GM21619 (cell line): ENCODE measurements at regions not wholly inside any gene's neighbourhood (a gene's known extent, or its start where the extent isn't known, plus 50 kb on each side); places are given as distances from the start of the nearest gene placed in this dataset.

Experiments
- ATAC-seq: cut with Tn5 transposase; IDR thresholded peaks from one replicate; pipeline ENCODE4 v1.9.1; 2021; ENCODE audit not compliant: unreplicated experiment

DNA sequence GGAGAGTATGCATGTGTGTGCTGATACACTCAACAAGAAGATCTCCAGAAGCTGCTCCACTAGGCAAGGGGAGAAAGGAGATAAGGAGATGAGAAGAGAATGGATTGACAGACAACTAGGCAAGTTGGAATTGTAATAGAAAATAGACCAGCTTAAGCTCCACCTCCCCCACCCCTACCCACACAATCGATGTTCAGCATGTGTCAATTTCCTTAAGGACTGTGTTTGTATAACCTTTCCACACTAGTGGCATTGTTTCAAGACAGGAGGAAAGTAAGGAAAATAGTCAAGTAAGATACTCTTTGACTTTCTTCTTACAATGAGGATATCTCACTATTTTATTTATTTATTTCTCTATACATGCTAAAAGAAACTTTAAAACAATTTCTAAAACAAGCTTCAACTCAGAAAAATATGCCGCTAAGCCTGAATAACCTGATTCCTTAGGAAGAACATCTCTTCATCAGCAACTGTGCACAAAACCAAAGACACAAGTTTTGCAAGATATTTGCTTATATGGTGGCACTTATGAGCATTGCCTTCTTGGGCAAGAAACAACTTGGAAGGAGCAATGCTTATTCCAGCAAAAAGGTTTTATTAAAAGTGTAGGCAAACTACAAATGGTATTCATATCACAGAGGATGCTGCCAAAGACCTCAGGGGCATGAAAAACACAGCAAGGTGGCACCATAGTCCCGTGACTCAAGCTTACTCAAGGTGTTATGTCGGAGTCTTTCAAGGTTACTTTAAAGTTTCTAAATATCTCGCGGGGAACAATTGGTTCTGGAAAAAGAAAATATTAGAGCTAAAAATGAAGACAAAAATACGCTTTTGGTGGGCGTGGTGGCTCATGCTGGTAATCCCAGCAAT, 249.1 kb downstream of the COL12A1 start:
- no peak for ATAC-seq

GRCh38 chr6:74953708-74954107, 252.1 kb downstream of the COL12A1 start:
- ATAC-seq: no peak

DNA sequence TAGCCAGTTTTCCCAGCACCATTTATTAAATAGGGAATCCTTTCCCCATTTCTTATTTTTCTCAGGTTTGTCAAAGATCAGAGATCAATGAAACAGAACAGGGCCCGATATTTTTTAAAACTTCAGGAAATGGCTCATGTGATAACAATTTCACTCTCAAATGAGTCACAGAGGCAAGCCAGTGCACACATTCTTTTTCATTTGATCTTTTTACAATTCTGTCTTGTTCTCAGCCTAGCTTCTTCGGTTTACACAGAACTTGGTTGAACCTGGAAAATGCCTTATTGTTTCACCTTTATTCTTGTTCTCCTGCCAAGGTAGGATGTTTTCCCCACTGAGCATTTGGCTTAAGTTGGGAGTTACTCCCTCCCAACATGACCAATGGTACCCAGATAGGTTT, 258.9 kb downstream of the COL12A1 start:
- no peak for ATAC-seq

DNA sequence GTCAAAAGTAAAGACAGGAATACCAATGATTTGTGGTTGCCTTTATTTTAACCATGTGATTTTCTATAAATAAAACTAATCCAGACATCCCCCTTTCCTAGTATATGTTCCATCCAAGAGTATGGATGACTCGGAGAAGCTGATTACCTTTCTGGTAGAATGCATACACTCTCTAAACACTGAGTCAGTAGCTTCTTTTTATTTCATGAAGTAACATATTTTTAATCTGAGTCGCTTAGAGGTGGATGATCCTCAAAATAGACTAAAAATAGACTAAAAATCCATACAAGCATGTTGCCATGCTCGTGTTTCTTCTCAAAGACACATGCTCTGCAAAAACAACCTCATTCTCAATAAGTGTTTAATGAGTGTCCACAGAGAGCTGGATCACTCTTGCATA, 263.7 kb downstream of the COL12A1 start:
- no peak for ATAC-seq

DNA sequence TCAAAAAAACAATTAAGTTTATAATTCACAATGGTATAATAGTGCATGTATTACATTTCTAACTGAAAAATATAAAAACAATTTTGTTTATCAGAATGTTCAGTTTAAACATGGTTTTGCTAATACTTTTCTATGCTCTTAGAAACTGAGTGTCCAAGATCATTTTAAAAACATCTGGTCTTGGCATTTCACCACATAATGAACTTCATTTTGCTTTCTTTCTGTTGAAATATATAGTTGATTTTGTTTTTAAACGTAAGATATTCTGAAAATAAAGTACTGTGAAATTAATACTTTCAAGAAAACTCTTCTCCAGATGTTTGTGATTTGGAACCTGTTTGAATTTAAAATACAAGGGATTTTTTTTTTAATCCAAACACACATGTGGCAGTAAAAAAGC, 264.4 kb downstream of the COL12A1 start:
- ATAC-seq: no peak

DNA sequence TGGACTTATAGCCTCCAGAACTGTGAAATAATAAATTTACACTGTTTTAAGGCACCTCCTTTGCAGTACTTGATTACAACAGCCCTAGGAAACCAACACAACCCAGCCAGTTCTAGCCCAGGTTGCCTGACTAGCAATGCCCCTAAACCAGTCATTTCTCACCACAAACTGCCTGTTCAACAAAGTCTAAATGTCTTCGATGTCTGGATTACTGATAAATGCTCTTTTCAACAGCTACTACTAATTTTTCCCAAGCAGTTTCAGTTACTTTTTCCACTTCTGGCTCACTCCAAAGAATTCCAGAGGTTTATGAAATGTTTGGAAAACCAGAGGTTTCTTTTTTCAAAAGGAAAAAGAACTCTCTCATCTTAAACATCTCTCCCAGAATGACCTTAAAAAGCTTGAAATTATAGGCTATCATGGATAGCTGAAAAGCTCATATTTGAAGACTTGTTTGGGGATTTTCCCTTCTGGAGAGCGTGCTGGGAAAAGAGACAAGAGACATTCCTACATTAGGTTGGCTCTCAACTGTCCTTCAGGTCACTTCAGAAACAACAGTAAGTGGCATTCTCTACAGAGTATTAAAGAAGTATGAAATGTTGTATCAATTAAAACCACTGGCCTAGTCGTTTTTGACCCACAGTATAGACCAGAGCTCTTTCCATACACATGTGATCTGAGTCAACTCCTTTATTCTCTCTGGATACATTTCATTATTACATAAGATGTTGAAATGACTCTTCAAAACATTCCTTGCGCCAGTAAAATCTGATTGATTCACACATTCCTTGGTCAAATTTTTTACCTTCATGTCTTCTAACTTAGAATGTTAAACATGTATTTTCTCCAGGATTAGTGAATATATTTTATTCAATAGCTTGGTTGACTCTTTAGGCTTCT, 265.9 kb downstream of the COL12A1 start:
- no peak for ATAC-seq

DNA sequence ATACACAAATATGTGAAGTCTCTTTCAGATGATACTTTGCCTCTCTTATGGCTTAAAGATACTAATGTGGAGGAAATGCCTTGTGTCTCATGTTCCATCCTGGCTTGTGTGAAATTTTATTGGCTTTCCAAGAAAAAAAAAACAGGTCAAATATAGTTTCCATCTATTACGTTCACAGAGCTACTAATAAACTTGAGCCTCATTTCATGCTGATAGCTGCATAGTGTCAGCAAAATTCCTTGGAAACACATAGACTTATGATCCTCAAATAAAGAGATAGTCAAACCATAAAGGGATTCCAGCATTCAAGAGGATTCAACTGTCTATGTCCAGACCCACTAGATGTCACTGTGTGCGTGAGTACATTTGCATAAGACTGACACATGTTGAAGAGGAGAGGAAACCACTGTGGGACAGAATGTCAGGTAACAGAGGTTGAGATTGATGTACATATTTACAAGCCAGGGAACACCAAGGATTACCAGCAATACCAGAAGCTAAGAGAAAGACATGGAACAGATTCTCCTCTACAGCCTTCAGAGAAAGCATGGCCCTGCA, 266.6 kb downstream of the COL12A1 start:
- ATAC-seq: no peak

GRCh38 chr6:74937936-74938335, 267.9 kb downstream of the COL12A1 start:
- no peak for ATAC-seq

DNA sequence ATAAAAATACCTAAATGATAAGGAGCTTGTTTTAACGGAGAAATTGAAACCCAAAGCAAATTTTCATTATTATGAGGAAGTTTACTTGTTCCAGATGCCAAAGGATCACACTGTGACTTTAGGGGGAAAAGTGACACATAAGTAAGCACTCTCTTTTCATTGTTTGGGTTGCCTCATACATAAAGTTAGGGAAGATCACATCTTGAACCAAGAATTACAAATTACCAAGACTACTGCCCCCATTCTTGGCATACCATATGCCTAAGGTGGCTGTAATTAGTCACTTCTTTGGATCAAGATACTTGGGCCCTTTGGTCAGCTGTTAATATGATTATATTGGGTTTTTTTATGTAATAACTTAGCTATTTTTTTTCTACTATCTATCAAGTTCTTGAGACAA, 269.0 kb downstream of the COL12A1 start:
- ATAC-seq: no peak

DNA sequence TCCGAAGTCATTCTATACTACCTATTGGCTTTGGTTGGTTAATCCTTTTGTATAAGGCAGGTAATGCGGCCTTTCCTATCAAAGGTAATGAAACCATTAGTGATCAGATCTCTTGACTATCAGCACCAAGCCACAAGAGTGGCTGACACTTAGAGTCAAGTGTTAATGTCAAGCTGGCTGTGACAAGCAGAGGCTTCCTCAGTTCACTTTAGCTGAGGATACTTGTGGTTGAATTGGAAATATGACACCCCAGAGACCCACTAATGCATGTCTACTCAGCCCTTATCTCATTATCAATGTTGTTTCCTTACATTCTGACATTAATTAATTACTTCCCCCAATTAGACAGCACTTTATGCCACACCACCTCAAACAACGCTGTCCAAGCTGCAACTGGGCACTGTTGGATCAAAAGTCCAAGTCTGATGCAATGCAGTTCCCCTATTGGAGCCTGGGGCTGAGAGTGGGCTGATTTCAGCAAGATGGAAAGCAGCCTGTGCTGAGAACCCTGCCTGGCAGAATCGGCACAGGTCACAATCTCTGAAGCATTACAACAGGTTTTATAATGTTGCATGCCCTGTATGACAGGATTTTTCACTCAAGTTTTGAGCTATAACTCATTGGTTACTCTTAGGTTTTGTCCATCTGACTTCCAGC, 273.5 kb downstream of the COL12A1 start:
- ATAC-seq: no peak

- ATAC-seq: no peak
Observed at GRCh38 chr6:74931558-74931957, 274.3 kb downstream of the COL12A1 start.

DNA sequence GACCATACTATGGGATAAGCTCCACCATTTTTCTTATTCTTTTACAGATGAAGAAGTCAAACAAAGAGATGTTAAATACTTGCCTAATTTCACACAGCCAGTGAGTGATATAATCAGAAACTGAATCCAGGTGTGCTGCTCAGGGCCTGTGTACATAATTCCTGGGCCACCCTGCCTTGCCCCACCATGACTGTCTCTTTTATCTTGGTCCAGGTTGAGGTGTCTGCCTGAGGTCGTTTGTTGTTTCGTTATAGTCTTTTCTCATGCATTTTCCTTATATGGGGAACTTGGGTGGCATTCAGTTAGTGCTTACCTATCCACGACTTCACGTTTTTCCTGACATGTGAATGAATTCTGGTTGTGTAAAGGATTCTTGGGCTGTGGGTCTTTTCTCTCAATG, 277.6 kb downstream of the COL12A1 start:
- no peak for ATAC-seq

DNA sequence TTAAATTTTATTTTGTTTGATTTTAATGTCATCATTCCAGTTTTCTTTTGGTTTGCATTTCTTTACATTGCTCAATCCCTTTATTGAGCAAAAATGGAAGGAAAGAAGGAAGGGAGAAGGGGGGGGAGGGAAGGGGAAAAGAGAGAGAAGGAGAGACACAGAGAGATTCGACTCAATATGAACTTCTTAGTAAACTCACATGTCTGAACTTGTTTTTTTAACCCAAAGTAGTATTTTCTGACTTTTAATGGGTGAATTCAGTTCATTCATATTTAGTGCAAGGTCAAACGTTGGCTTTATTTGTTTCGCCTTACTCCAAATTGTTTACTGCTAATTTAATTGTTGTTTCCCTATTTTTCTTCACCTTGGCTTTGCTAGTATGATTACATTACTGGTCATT, 278.6 kb downstream of the COL12A1 start:
- ATAC-seq: no peak

GRCh38 chr6:74925683-74926082, 280.2 kb downstream of the COL12A1 start:
- peak; percentile 72 for ATAC-seq

DNA sequence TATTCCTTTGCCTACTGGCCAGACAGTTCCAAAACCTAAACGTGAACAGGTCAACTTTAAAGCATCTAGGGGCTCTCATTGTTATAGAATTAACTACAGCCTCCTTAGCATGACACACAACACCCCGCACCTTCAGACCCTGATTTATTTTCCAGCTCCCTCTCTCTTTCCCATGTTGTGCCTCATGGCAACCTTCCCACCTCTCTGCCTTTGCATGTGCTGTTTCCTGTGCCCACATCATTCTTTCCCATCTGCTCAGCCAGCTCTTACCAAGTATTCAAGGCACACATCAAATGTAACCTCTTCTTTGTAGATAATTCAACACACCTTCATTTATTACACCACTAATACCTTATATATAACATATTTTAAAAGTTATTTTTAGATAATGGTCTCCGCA, 291.0 kb downstream of the COL12A1 start:
- no peak for ATAC-seq

DNA sequence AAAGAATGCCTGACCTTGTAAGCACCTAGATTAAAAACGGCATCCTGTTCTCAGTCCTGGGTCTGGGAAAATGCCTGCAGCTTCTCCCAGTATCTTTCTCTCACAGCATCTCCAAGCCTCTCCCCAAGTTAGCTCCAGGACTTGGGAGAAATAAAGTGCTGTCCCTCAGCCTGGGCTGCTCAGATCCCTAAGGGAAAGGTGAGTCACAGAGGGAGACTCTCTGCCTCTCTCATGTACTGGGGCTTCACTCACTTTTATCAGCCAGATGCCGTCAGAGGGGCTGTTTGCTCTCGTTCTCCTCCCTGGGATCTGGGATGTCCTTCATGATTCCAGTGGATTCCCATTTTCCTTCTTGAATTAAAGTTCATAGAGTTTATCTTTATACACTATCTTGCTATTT, 293.6 kb downstream of the COL12A1 start:
- no peak for ATAC-seq

- no peak for ATAC-seq
Observed at GRCh38 chr6:74902846-74903245, 303.0 kb downstream of the COL12A1 start.

GRCh38 chr6:74902089-74902488, 303.8 kb downstream of the COL12A1 start:
- ATAC-seq: no peak

DNA sequence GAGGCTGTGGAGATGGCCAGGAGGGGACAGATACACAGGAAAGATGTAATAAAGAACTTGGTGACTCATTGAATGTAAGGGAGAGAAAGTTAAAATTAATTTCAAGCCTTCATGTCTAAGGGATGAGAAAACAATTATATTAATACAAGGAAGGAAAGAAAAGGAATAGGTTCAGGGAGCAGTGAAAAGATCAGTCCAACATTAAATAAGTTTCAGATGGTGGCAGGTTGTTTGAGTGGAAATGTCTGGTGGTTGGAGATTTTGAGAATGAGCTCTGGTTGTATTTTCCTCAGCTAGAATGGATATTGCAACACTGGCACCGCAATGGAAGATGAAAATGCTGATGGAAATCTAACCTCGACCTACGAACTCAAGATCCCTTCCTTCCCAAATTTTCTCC, 304.3 kb downstream of the COL12A1 start:
- ATAC-seq: no peak

- no peak for ATAC-seq
Observed at GRCh38 chr6:74899416-74899815, 306.4 kb downstream of the COL12A1 start.

DNA sequence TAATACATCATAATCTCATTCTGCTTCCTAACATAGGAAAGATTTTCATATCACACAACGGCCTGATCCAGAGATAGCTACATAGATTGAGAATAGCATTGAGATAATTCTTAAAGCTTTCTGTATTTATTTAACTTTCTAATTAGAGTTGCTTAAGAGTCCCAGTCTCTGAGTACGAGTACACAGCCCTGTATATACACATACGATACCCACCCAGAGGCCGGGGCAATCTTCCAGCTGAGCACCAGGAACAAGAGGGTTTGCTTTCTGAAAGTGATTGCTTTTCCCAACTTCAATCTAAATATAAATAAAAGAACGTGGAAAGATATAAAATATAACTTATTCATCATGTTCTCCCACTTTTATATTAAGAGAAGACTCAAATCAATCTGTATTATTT, 313.8 kb downstream of the COL12A1 start:
- ATAC-seq: no peak
